Left forelimb (tissue), 1 donor: ENCODE measurements at regions not wholly inside any gene's neighbourhood (a gene's known extent, or its start where the extent isn't known, plus 50 kb on each side); places are given as distances from the start of the nearest gene placed in this dataset.

Experiments
- DNase-seq: peaks from one replicate; pipeline ENCODE4 v3.0.0-alpha.2; 2018; ENCODE audit warnings: low spot score

- DNase-seq = no peak
Observed at GRCh38 chr22:47484960-47485569, 722.6 kb downstream of the TBC1D22A start.

GRCh38 chr22:47476231-47476630 lies 713.8 kb downstream of the TBC1D22A start:
- no peak for DNase-seq

DNA sequence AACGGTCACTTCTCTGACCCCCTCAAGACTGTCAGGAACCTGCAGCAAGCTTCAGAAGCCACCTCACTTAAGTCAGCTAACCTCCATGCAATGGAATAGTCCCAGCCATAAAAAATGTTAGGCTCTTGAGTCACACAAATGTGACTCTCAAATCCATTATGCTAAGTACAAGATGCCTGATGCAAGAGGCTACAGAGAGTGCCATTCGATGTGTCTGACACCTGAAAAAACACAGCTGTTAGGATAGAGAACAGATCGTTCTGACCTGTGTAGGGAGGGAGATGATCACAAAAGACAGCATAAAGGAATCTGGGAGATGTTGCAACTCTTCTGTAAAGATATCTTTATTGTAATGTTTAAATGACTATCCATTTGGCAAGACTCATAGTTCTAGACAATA lies 712.4 kb downstream of the TBC1D22A start:
- no peak for DNase-seq

DNA sequence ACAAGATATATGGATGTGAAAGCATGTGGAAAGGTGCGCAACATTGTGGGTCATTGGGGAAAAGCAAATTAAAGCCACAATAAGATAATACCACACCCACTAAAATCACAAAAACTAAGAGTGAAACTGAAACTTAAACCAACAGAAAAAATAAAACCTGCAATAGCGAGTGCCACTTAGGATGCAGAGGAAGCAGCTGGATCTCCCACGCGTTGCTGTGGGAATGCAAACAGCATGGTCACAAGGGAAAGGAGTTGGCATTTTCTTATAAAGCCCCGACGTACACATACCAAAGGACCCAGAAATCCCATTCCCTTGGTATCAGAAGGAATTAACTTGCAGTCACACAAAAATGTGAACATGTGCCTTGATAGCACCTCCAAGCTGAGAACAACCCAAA lies 712.0 kb downstream of the TBC1D22A start:
- no peak for DNase-seq

GRCh38 chr22:47472636-47473035 lies 710.2 kb downstream of the TBC1D22A start:
- no peak for DNase-seq

GRCh38 chr22:47471406-47471805 lies 709.0 kb downstream of the TBC1D22A start:
- DNase-seq = no peak

- no peak for DNase-seq
Observed at GRCh38 chr22:47465809-47466208, 703.4 kb downstream of the TBC1D22A start.

DNA sequence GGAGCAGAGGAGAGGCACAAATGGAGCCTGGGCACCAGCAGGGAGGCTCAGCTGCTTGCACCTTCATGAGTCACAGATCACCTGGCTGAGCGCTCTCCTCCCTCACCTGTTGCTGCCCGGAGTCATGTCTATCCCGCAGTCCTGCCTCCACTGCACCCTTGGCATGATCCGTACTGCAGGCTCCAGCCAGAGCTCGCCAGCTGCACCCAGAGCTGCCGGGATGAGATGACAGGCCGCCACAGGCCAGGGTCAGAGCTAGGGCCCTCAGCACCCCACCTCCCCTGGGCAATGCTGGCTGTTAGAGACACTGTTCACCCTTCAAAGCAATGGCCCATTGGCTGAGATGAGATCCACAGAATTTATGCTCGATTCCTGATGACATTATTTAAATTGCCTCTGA lies 702.8 kb downstream of the TBC1D22A start:
- no peak for DNase-seq

DNA sequence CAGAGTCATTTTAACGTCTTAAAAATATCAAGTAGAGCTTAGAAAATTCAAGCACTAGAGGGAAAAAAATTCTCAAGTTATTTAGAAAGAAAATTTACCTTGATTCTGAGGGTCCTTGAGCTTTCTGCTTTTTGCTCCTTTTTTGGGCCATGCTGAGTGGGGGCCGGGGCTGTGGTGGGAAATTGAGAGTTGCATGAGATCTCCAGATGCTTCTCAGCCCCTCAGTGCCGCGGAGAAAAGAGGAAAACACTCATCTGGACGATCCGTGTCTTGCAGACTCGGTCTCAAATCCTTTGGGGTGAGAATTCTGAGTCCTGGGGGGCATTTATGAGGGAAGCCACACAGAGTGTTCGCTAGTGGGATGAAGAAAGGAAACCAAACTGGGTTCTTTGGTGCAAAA lies 700.8 kb downstream of the TBC1D22A start:
- DNase-seq = no peak

DNA sequence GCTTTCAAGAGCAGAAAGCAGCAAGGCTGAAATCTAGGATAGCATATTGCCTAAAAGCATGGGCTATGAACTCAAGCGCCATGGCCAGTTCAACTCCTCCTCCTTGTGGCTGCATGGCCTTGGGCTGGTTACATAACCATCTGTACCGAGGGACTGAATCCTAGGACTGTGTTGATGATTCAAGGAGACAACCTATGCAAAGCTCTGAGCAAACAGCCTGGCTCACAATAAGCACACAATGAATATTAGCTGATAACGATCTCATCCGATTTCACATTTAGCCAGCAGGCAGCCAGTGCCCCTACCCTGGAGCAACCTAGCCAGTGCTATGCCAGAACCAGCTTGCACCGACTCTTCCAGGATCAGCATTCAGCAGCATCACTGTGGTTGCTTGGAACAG lies 698.4 kb downstream of the TBC1D22A start:
- DNase-seq = no peak

- DNase-seq = no peak
Observed at GRCh38 chr22:47460176-47460575, 697.7 kb downstream of the TBC1D22A start.

DNA sequence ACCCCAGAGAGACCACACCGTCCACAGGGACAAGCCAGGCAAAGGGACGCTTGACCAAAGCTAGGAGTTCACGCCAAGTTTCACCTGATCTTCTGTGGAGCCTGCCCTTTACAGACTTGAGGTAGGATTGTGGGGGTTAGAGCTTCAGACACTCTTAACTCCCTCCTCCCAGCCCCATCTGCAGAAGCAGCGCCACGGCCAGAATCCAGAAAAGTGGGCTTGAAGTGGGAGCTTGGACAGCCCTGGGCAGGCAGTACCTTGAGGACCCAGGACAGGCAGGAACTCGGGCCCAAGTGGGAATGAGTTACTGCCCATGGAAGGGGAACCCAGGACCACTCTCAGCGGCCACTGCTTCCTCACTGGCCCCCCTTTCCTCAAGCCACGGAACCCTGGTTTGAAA lies 695.9 kb downstream of the TBC1D22A start:
- DNase-seq = no peak

DNA sequence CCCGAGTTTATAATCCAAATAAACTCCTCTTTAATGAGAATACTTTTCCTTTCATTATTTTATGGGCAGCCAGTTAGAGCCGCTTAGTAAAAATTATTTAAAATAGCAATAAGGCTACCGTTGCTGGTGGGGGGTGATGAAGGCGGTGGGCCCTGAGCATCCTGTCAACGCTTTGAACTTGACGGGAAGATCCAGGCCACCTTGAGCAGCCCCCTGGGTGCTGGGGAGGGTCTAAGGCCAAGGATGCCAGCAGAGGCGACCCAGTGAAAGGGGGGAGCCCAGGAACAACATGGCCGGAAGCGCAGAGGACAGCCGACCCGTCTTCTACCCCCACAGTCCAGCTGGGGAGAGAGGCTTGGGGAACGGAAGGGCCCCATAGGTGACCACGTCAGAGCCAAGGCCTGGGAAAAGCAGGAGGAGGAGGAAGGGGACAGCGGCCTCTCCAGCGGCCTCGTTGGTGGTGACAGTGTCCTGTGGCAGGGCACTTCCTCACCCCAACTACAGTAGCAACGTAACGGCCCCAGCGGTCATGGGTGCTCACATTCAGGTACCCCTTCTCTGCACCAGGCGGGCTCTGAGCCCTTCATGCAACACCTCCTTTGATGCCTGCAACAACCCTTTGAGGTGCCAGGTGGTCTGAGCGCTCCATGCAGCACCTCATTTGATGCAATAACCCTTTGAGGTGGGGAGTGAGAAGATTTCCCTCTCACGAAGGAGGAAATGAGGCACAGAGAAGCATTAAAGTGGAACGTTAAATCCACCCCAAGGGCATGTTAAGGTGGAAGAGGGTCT lies 695.3 kb downstream of the TBC1D22A start:
- DNase-seq = no peak

DNA sequence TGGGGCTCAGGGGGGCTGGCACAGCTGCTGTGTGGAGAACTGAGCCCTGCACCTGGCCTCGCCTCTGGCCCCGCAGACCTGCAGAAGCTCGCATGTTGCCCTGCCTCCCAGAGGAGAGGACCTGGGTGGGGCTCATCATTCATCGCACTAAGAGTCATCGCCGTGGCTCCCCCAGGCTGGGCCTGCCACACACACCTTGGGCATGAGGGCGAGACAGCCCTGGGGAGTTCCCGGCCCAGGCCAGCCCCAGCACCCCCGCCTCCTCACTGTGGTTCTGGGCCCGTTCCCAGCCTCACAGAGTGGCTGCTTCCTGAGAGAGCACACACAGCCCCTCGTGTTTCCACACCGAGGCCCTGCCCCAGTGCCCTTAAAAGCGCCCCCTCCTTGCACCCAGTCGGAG lies 694.6 kb downstream of the TBC1D22A start:
- DNase-seq = no peak

DNA sequence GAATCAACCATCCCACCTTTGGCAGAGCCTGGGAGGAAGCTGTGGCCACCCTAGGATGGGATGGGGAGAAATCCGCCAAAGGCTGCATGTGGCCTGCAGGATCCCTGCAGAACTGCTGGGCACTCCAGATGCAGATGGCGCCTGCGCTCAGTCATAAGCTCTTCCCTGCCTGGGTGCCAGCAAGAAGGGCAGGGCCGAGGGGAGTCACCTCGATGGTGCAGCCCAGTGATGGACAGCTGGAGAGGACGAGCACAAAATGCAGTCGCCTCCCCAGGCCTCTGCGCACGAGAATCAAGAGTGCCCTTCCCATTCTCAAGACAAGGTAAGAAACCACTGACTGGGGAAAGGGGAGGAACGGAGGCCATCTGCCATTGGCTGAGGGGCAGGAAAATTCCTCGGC lies 693.6 kb downstream of the TBC1D22A start:
- DNase-seq = no peak

- DNase-seq = no peak
Observed at GRCh38 chr22:47453049-47453448, 690.6 kb downstream of the TBC1D22A start.

GRCh38 chr22:47452184-47452583 lies 689.7 kb downstream of the TBC1D22A start:
- DNase-seq = no peak

- no peak for DNase-seq
Observed at GRCh38 chr22:47450876-47451475, 688.5 kb downstream of the TBC1D22A start.

DNA sequence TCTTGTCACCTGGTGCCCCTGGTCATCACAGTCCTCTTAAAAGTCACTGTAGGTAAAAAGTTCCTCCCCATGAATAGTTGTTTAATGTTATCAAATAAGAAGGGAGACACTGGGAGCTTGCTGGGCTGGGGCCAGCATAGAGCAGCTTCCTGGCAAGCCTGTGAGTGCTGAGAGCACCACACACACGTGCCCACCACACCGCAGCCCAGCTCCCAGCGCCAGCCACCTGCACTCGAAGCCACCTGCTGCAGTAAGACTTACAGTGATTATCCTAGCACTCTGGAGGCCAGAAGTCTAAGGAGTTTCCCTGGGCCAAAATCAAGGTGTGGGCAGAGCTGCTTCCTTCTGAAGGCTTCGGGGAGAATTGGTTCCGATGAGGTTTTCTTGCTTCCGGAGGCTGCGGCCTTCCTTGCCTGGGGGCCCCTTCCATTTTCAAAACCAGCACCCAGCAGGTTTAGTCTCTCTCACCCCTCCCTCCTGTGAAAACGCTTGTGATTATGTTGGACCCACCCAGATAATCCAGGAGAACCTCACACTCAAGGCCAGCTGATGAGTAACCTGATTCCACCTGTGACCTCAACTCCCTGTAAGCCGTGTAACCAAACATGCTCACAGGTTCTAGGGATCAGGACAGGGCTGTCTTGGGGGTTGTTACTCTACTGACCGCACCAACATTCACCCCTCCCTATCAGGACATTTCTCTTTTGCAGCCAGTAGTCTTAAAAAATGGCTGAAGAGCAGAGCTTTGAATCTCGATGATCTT lies 687.2 kb downstream of the TBC1D22A start:
- no peak for DNase-seq

DNA sequence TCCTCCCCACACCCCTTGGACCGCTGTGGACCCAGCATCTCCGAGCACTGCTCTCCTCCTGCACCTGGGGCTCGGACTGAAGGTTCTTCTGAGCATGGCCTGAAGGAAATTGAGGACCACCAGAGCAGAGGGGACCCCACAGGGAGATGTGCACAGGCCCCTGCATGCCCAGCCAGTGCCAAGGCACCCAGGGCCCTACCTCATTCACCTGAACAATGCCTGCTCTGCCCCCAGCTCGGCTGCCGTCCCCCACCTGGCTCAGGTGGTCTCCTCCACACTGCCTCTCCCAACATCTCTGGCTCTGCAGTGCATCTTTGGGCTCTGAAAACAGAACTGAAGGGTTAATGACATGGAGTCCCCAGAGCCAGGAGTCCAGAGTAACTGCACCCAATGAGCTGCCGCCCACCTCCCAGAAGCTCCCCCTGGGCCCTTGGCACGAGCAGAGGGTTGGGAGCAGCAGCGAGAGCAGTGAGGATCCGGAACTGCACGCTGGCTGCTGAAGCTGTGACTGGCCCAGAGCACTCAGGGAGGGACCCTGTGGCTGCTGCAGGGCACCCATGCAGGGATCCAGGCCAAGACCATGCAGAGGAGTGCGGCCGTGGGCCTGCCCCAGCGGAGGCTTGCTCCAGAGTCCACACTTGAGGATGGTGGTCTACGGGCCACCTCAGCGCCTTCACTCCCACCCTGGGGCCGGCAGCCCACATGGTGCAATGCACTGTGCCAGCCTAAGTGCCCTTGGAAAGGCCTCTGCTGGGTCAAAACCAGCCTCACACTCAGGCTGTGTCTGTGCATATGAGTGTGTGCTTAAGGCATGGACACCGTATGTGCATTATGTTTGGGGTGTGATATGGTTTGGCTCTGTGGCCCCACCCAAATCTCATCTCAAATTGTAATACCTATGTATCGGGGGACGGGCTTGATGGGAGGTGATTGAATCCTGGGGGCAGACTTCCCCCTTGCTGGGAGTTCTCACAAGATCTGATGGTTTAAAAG lies 686.1 kb downstream of the TBC1D22A start:
- no peak for DNase-seq
